ENCODE measurements at regions not wholly inside any gene's neighbourhood (a gene's known extent, or its start where the extent isn't known, plus 50 kb on each side); places are given as distances from the start of the nearest gene placed in this dataset.

- no peak overlapping the region for H3K27ac Mint-ChIP-seq
- peaks cover 8% of the 10 kb centered on the region for H3K4me1 Mint-ChIP-seq
Measured at GRCh38 chr14:94682736-94683135, 70.5 kb downstream of the SERPINA3 start.

DNA sequence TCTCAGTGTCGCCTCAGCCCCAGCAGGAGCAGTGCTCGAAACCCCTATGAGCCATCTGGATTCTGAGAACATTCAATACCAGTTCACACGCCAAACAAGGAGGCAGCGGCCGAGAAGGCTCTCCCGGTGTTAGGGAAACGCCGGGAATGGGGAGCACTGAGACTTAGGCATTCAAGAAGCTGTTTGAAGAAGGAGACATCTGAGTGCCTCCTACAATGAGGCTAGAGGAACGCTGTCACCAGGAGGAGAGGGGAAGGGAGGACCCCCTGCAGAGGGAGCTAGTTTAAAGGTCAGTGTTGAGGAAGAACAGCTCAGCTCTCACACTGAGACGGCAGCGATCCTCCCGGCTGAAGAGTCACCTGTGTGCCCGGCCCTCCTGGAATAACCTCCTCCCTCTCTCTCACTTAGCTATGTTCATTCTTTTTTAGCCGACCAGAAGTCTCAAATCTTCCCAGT is 69.9 kb downstream of the SERPINA3 start:
- Mint-ChIP-seq H3K4me3 (no peak overlapping the region), H3K27ac (no peak overlapping the region)

More at GRCh38 chr14:94682736-94683135, 70.5 kb downstream of the SERPINA3 start:
- Histone ChIP-seq H3K27ac (ENCODE audit: low read depth, low read length) (no peak overlapping the region), H3K9me3 (ENCODE audit: control insufficient read depth, low read length) (no peaks in the 10 kb centered on the region), H3K9ac (ENCODE audit: extremely low read depth, low read length, poor library complexity, severe bottlenecking) (no peak overlapping the region), H3K36me3 (ENCODE audit: control insufficient read depth, insufficient read depth, low read length) (no peaks in the 10 kb centered on the region), H3K27me3 (ENCODE audit: control insufficient read depth, insufficient read depth, low read length, poor library complexity, severe bottlenecking) (no peaks in the 10 kb centered on the region), H3K4me1 (ENCODE audit: control insufficient read depth, insufficient read depth, low read length) (no peaks in the 10 kb centered on the region), H3K4me3 (ENCODE audit: low read length) (no peak overlapping the region)
- Mint-ChIP-seq H3K4me3 (no peak overlapping the region), H3K36me3 (ENCODE audit: low read depth) (no peaks in the 10 kb centered on the region), H3K27me3 (ENCODE audit: insufficient read depth) (no peaks in the 10 kb centered on the region), H3K9me3 (no peaks in the 10 kb centered on the region)
- no peak for DNase-seq
- TF ChIP-seq, protein P1, sequence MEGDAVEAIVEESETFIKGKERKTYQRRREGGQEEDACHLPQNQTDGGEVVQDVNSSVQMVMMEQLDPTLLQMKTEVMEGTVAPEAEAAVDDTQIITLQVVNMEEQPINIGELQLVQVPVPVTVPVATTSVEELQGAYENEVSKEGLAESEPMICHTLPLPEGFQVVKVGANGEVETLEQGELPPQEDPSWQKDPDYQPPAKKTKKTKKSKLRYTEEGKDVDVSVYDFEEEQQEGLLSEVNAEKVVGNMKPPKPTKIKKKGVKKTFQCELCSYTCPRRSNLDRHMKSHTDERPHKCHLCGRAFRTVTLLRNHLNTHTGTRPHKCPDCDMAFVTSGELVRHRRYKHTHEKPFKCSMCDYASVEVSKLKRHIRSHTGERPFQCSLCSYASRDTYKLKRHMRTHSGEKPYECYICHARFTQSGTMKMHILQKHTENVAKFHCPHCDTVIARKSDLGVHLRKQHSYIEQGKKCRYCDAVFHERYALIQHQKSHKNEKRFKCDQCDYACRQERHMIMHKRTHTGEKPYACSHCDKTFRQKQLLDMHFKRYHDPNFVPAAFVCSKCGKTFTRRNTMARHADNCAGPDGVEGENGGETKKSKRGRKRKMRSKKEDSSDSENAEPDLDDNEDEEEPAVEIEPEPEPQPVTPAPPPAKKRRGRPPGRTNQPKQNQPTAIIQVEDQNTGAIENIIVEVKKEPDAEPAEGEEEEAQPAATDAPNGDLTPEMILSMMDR (conservative IDR thresholded peaks at IDR 0.05), result no peak
- 87 to 100% methylated on average over 1 to 5 of the region's 5 CpGs for WGBS, 2 experiments (ENCODE audit: insufficient coverage in 1 of 2, insufficient read length in 1 of 2)

DNA sequence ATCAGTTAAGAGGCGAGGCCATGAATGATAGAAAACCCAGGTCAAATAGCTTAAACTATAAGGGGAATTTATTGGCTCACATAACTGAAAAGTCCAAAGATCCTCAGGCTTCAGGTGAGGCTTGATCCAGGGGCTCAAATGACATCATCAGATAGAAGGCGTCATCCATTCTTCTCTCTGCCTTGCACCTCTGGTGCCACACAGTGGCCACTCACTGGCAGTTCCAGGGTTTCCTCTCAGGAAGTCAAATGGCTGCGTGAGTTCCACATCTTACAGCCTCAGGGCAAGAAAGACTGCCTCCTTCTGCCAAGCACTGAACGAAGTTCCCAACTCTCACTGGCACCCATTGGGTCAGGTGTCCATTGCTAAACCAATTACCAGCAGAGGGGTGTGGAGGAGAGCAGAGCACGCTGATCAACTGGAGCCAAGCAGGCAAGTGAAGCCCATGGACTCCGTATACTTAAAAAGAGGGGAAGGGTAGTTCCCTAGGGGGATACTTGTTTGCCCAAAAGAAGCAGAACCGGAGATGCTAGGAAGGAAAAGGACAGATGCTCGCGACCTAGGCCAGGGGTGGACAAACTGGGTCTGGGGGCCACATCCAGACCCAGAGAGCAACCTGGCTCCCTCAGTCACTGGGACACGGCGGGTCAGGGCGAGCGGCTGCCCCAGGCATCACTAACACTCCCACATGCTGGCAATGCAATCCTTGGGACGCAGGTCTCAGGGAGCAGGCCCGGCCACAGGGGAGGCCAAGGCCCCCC is 69.3 kb downstream of the SERPINA3 start:
- 86 to 88% methylated on average over 13 to 15 of the region's 15 CpGs for WGBS, 2 experiments (ENCODE audit: insufficient coverage in 1 of 2, insufficient read length in 1 of 2)
- TF ChIP-seq, protein P1 (conservative IDR thresholded peaks at IDR 0.05), result peak; percentile 76
- no peak overlapping the region for H3K27ac ChIP-seq (ENCODE audit: low read depth, low read length)
- Mint-ChIP-seq H3K9me3 (no peaks in the 10 kb centered on the region), H3K27ac (peak overlapping the region; percentile 67), H3K4me3 (no peak overlapping the region), H3K27me3 (ENCODE audit: insufficient read depth) (peaks cover 3% of the 10 kb centered on the region), H3K4me1 (peaks cover 8% of the 10 kb centered on the region), H3K36me3 (ENCODE audit: low read depth) (no peaks in the 10 kb centered on the region)
- no peaks in the 10 kb centered on the region for H3K9me3 ChIP-seq (ENCODE audit: control insufficient read depth, low read length)
- H3K36me3 ChIP-seq (ENCODE audit: control insufficient read depth, insufficient read depth, low read length), result no peaks in the 10 kb centered on the region
- H3K4me1 ChIP-seq (ENCODE audit: control insufficient read depth, insufficient read depth, low read length), result no peaks in the 10 kb centered on the region
- H3K27me3 ChIP-seq (ENCODE audit: control insufficient read depth, insufficient read depth, low read length, poor library complexity, severe bottlenecking), result no peaks in the 10 kb centered on the region
- H3K4me3 ChIP-seq (ENCODE audit: low read length), result no peak overlapping the region
- DNase-seq, result peak; percentile 86
- no peak overlapping the region for H3K9ac ChIP-seq (ENCODE audit: extremely low read depth, low read length, poor library complexity, severe bottlenecking)

More for the DNA sequence above, 69.9 kb downstream of the SERPINA3 start:
- Histone ChIP-seq H3K27me3 (ENCODE audit: control insufficient read depth, insufficient read depth, low read length, poor library complexity, severe bottlenecking) (no peaks in the 10 kb centered on the region), H3K27ac (ENCODE audit: low read depth, low read length) (no peak overlapping the region), H3K4me3 (ENCODE audit: low read length) (no peak overlapping the region), H3K36me3 (ENCODE audit: control insufficient read depth, insufficient read depth, low read length) (no peaks in the 10 kb centered on the region), H3K9me3 (ENCODE audit: control insufficient read depth, low read length) (no peaks in the 10 kb centered on the region), H3K4me1 (ENCODE audit: control insufficient read depth, insufficient read depth, low read length) (no peaks in the 10 kb centered on the region), H3K9ac (ENCODE audit: extremely low read depth, low read length, poor library complexity, severe bottlenecking) (no peak overlapping the region)
- Mint-ChIP-seq H3K27me3 (ENCODE audit: insufficient read depth) (peaks cover 3% of the 10 kb centered on the region), H3K9me3 (no peaks in the 10 kb centered on the region), H3K36me3 (ENCODE audit: low read depth) (no peaks in the 10 kb centered on the region), H3K4me1 (peaks cover 8% of the 10 kb centered on the region)
- WGBS, 2 experiments (ENCODE audit: insufficient coverage in 1 of 2, insufficient read length in 1 of 2), result 68 to 73% methylated on average over 8 to 14 of the region's 14 CpGs
- TF ChIP-seq, protein P1 (conservative IDR thresholded peaks at IDR 0.05), result no peak
- peak; percentile 78 for DNase-seq

Data from endodermal cell (in vitro differentiated cells).